GM19395 (cell line): ENCODE measurements at regions not wholly inside any gene's neighbourhood (a gene's known extent, or its start where the extent isn't known, plus 50 kb on each side); places are given as distances from the start of the nearest gene placed in this dataset.

Source experiments
- ATAC-seq: cut with Tn5 transposase; IDR thresholded peaks from one replicate; pipeline ENCODE4 v1.9.1; 2021; ENCODE audit warnings: mild to moderate bottlenecking, moderate library complexity; ENCODE audit not compliant: unreplicated experiment

GRCh38 chr16:55151561-55152305 is 172.3 kb upstream of the IRX6 start:
- ATAC-seq: no peak

DNA sequence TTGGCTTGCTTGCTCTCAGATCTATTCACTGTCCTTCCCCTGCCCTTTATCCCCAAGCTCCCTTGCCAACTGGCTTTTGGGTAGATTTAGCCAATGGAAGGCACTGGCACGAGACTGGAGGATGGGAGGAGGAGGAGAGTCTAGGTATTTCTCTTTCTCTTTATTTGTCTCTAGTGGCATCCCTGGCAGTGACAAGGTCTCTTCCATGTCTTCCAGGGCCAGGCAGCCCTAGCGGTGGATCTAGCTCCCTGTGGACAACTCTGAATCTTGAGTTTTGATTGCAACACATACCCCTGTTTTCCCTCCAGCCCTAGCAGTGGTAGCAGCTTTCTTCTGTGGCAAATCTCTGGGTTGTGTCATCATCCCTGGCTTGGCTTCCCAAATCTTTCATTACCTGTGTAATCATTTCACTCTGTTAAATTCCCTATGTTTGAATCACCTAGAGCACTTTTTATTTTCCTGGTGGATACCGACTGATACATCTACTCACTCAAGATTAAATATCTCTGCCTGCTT is 171.1 kb upstream of the IRX6 start:
- no peak for ATAC-seq

DNA sequence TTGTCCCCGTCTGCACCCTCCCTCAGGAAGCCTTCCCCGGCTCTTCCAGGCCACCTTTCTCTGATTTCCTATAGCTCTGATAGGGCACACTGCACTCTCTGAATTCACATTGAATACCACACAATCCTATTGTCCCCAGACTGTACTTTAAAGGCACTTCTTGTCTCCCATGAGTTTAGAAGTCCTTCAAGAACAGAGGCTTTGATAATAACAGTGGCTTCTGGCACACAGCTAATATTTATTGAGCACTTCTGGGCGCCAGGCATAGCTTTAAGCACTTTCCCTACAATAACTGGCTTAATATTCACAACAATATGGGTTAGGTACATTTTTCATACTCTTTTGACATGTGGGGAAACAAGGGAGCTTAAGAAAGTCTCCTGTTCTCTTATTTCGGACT is 169.7 kb upstream of the IRX6 start:
- no peak for ATAC-seq

- no peak for ATAC-seq
Measured at GRCh38 chr16:55154956-55155355, 169.0 kb upstream of the IRX6 start.

DNA sequence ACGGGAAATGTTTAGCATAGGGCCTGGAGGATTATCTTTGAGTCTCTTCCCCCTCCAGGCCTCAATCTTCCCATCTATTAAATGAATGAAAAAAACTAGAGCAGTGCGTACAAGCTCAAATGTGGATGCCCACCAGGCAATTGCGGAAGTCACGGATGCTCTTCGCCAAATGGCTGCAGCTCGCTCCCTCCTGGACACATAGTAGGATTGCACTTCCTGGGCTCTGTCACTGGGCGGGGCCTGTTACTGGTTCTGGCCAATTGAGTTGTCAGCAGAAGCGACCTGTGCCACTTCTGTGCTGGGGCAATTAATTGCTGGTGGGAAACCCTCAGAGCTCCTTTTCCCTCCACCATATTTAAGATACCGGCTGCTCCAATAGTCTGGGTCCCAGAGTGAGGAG is 168.2 kb upstream of the IRX6 start:
- ATAC-seq: no peak

- no peak for ATAC-seq
Measured at GRCh38 chr16:55169780-55170179, 154.2 kb upstream of the IRX6 start.

GRCh38 chr16:55171241-55171640 is 152.8 kb upstream of the IRX6 start:
- ATAC-seq: no peak

DNA sequence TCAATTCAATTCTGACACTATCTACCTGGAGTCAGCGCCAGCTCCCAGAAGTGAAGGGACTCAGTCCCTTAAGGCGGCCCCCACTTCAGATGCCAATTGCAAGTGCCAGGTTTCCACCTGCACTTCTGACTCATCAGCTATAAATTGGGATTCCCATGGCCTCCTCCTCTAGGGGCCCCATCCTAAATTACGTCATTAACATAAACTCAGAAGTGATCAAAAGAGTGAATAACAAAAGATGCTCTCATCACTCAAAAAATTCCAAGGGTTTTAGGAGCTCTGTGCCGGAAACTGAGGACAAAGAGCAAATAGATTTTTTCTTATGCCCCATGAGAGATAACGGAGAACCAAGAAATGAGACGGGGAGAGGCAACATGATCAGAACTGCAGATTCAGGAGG is 148.6 kb upstream of the IRX6 start:
- no peak for ATAC-seq

DNA sequence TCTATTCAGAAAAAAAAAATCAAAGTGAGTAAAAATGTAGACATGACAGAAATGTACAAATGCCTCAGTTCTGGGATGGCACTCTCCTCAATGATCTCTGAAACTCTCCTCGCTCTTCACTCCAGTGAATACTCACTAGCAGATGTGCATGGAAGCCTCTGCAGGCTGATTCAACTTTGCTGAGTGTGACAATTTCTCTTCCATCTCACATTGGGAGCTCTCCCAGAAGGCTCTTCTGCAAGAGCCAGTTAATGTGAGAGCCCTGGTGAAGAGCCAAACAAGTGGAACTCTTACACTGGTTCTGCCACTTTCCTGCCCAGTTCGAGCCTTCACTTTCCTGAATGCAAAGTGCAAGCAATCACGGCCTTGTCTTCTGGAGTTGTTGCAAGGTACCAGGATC is 147.1 kb upstream of the IRX6 start:
- ATAC-seq: no peak

GRCh38 chr16:55179411-55179810 is 144.6 kb upstream of the IRX6 start:
- ATAC-seq: no peak

- ATAC-seq: no peak
Measured at GRCh38 chr16:55179852-55180585, 144.0 kb upstream of the IRX6 start.

DNA sequence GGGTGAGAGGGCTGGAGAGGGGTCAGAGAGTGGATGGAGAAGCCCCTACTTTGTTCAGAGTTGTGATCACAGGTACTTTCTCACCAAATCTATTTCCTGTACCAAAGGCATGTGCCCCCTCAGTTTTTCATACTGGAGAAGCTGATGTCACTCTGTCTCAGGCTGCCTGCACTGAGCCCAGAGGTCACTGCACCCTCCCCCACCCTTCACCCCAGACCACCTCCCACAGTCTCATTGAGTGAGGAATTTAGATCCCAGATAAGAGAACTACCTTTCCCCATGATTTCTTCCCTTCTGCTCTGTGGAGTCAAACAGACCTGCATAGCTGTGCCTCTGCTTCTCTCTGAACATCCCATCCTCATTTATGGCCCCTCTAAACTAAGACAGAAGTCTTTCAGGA is 140.0 kb upstream of the IRX6 start:
- ATAC-seq: no peak

DNA sequence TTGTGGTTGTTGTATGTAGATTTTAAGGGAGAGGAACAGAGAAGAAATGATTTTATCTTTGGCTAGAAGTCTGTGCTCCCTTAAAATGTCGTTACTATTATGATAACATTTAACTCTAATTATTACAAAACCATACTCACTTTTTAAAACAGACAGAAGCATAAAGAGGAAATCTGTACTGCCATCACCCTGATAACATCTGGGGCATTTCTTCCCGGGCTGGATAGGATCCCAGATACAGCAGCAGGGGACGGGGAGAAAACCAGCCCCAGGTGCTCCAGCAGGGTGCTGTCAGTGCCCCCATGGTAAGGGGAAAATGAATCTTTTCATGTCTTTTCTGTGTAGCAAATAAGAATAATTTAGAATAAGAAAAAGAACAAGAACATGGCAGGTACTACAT is 139.4 kb upstream of the IRX6 start:
- no peak for ATAC-seq

GRCh38 chr16:55189224-55189623 is 134.8 kb upstream of the IRX6 start:
- no peak for ATAC-seq

DNA sequence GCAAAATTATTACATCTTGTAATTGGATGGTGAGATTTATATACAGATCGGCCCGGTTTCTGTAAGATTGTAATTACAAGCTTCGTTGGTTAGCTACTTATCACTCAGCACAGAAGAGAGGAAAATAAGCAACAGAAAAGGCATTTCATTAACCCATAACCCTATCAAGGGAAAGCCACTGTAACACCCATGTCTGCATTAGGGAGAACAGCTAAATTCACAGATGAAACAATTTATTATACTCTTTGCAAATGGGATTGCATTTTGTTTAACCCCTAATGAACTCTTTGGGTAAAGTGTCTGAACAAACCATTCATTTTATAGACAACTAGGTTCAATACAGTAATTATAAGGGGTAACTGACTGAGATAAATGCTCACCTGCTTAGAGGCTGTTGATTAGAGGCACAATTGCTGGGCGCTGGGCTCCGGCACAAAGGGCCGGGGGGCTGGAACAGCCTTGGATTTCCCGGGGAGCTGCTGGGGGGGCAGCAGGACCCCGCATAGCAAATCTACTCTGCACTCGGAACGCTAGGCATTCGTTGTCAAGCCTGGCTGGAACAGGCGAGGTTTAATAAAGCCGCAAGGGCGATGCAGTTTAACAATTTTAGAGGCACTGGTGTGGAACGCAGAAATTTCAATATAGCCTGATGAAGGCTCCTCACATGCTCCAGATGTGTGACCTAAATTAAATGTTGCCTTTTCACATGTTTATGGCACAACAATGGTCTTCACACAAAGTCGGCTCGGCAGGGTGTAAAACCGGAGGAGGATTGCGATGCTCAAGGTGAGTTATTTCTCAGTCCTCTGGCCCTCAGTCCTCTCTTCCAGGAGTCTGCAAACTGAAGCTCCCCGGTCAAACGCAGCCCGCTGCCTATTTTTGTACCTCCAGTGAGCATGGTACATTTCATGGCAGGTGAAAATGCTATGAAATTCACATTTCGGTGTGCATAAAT is 134.0 kb upstream of the IRX6 start:
- ATAC-seq: no peak

- ATAC-seq: no peak
Measured at GRCh38 chr16:55192734-55193133, 131.3 kb upstream of the IRX6 start.

- no peak for ATAC-seq
Measured at GRCh38 chr16:55203570-55203969, 120.4 kb upstream of the IRX6 start.

- no peak for ATAC-seq
Measured at GRCh38 chr16:55204069-55204468, 119.9 kb upstream of the IRX6 start.

DNA sequence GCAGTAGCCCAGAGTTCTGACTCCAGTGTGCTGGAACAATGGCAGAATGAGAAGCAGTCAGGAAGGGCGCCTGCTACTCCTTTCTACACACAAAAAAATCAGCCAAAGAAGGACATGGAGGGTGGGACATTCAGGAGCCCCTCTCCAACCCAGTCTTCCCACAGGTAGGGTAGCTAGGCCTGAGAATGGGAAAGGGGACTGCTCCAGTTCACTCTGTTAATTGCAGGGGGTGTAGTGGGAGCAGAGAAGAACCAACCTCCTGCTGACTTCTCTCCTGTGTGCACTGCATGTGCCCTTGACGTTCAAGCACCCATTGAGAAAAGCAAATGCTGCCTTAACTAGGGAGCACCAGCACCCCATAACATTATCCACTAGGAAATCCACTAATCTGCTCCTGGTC is 119.1 kb upstream of the IRX6 start:
- no peak for ATAC-seq

DNA sequence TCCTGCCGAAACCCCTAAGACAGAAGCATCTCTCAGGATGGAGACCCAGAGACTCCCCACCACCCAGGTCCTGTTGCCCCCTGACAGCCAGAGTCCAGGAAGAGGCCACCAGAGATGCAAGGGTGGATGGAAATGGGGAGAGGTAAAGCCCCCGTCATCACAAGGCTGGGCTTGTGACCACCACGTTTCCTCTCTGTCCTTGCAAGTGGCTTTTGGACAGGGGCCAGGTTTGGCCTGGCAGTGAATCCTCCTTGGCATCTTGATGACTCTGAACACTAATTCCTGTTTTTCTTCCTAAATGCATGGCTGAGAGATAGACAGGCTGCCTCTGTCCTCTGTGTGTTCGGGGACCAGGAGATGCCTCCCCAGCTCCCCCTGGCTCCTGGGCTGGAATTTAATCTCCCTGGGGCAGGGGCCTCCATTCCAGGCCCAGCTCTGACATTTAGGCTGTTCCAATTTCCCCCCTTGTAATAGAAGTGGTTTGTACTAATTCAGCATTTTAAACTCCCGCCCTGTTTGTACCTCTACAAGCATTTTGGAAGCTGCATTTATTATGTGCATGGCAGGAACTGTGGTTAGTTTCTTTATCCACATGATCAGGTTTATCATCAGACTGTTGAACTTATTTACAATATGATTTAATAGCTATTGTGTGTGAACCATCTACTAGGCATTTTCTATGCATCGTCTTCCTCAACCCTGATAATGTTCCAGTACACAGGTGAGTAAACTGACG is 116.1 kb upstream of the IRX6 start:
- ATAC-seq: no peak

- ATAC-seq: no peak
Measured at GRCh38 chr16:55209626-55210025, 114.4 kb upstream of the IRX6 start.
